ENCODE measurements at regions not wholly inside any gene's neighbourhood (a gene's known extent, or its start where the extent isn't known, plus 50 kb on each side); places are given as distances from the start of the nearest gene placed in this dataset.

DNA sequence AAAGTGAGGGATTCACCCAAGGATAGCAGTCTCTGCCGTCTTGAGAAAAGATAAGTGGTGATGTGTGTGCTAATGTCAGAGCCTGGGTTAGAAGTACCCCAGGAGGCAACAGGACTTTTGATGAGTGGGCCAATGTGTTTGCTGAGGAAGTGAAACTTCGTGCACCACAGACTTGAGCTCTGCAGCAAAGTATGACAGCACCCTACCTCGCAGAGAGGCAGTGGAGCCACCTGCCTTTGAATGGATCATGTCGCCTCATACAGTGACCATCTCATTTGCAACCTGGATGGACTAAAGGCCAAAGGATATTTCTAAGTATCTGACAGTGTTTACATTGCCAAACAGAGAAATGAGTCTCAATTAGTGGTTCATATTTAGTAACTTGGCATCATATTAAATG lies 593.9 kb upstream of the GRAMD2B start:
- no peak overlapping the region for H3K4me3 ChIP-seq (ENCODE audit: low read depth, low read length)
- DNase-seq (ENCODE audit: low read depth): no peak
- TF ChIP-seq, protein P1, sequence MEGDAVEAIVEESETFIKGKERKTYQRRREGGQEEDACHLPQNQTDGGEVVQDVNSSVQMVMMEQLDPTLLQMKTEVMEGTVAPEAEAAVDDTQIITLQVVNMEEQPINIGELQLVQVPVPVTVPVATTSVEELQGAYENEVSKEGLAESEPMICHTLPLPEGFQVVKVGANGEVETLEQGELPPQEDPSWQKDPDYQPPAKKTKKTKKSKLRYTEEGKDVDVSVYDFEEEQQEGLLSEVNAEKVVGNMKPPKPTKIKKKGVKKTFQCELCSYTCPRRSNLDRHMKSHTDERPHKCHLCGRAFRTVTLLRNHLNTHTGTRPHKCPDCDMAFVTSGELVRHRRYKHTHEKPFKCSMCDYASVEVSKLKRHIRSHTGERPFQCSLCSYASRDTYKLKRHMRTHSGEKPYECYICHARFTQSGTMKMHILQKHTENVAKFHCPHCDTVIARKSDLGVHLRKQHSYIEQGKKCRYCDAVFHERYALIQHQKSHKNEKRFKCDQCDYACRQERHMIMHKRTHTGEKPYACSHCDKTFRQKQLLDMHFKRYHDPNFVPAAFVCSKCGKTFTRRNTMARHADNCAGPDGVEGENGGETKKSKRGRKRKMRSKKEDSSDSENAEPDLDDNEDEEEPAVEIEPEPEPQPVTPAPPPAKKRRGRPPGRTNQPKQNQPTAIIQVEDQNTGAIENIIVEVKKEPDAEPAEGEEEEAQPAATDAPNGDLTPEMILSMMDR (IDR thresholded peaks at IDR 0.05; ENCODE audit: low read depth, low read length, missing control alignments): no peak
- in situ Hi-C loops (cut with HindIII; ENCODE audit: low sequenced_read_pairs): no loop called here

DNA sequence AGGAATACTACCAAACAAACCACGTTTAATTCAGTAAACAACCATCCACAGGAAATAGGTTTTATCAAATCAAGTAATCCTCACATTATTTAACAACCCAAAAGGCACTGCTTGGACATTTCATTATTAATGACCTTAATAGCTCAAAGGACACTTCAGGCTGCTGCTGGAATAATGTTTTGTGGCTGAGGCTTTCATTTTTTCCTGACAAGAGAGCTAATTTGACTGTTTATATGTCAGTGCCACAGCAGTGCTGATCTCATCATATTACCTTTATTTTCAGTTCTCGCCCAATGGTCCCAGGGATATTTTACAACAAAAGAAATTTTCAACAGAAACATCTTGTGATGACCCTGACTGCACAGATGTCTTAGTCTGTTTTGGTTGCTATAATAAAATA lies 589.8 kb upstream of the GRAMD2B start:
- TF ChIP-seq, protein P1 (IDR thresholded peaks at IDR 0.05; ENCODE audit: low read depth, low read length, missing control alignments): no peak
- in situ Hi-C loops (cut with HindIII; ENCODE audit: low sequenced_read_pairs): no loop called here
- H3K4me3 ChIP-seq (ENCODE audit: low read depth, low read length): no peak overlapping the region
- DNase-seq (ENCODE audit: low read depth): no peak

DNA sequence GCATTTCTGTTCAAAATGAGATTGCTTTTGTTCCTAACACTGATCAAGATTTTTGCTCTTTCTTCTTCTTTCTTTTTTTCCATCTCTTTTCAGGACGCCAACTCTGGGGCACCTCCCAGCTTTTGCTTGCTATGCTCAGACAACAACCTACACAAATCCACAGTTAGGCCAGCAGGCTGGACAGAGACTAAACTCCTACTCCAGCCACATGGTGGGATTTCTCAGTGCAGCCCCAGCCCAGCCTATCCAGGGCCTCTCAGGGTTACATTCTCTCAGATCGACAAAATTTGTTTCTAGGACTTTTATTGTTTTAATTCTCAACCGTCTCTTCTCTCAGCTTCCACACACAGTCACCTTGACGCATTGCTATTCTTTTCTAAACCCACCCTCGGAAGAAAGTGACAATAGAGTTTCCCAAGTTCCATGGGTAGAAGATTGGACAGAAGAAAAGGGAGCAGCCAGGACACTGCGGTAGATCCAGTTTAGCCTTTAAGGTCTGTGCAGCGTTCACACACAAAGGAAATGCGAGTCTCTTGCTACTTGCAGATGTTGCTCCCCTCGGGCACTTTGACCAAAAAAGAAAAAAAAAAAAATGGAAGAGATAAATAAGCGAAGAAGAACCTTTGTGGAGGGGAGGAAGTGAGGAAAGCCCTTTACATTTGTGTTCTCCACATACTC lies 588.6 kb upstream of the GRAMD2B start:
- TF ChIP-seq, protein P1 (IDR thresholded peaks at IDR 0.05; ENCODE audit: low read depth, low read length, missing control alignments): no peak
- in situ Hi-C loops (cut with HindIII; ENCODE audit: low sequenced_read_pairs): loop anchor here (5.0 kb wide), 1 partner anchor 37 kb away; no protein-coding TSS in a partner anchor
- H3K4me3 ChIP-seq (ENCODE audit: low read depth, low read length): no peak overlapping the region
- DNase-seq (ENCODE audit: low read depth): no peak

DNA sequence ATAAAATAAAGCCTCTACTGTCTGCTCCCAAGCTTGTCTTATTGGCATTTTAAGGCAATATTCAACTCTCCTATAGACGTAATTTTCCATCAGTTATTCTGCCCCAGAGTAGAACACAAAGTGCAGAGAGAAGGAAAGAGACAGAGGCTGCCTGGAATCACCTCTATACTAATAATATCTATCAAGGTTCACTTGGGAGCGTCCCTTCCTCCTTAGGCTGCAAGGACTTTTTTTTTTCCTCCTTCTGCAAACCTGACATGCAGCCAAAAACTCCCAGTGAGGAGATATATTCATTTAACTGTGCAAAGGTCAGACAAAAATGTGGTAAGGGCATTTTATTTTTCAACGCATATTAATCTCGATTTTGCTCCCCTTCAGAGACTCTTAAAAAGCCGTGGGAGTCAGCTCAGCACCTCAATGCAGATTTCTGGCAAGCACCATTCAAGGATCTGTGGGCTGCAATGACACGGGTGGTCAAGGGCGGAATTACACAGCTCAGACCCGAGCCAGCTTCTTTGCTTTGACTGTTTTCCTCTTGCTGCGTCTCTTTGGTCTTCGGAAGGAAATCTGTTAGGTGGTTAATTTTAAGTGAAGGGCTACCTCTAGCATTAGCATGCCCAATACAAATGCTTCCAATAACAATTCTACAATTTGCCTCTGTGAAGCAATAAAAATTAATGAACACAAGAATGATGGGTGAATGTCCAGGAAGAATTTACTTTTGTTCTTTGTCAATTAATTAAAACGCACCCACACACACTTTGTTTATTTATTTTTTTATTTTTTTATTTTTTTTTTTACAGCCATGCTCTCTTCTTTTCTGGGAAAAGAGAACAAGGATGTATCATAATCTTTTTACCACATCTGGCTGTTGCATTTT lies 587.7 kb upstream of the GRAMD2B start:
- no peak overlapping the region for H3K4me3 ChIP-seq (ENCODE audit: low read depth, low read length)
- in situ Hi-C loops (cut with HindIII; ENCODE audit: low sequenced_read_pairs): loop anchor here (5.0 kb wide), 1 partner anchor 38 kb away; no protein-coding TSS in a partner anchor
- TF ChIP-seq, protein P1 (IDR thresholded peaks at IDR 0.05; ENCODE audit: low read depth, low read length, missing control alignments): peak; percentile 84
- DNase-seq (ENCODE audit: low read depth): peak; percentile 57

DNA sequence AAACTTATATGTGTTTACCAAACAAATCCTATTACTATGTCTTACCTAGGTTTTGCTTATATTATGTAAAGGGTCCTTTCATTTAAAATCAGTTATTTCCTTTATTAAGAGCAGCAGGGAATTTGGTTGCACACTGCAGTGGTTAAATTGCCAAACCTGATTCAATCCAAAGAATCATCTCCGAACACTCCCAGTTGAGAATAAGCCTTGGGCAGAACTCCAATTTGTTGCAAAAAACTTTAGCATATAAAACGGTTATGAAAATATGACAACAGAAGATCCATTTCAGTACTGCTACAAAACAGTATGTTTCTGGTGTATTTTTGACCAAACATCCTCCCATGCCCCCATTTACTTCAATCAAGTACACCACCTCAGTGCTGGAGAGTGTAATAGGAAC lies 587.0 kb upstream of the GRAMD2B start:
- H3K4me3 ChIP-seq (ENCODE audit: low read depth, low read length): no peak overlapping the region
- TF ChIP-seq, protein P1 (IDR thresholded peaks at IDR 0.05; ENCODE audit: low read depth, low read length, missing control alignments): no peak
- in situ Hi-C loops (cut with HindIII; ENCODE audit: low sequenced_read_pairs): loop anchor here (5.0 kb wide), 1 partner anchor 39 kb away; no protein-coding TSS in a partner anchor
- no peak for DNase-seq (ENCODE audit: low read depth)

DNA sequence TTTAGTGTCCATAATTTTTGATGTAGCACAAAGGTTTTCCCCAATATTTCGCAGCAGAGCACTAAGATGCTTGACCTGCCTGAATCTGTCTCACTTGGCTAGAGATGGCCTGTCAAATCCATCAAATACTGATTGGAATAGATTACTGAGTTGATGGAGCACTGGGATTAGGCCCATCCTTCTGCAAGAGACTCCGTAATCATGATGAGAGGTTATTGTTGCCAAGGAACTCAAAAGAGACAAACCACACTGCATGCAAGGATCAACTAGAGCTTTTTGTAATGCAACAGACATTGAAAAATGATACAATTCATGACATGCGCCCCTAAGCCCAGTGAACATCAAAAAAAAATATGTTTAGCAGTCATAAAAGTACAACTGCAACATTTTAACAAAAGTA lies 585.3 kb upstream of the GRAMD2B start:
- TF ChIP-seq, protein P1 (IDR thresholded peaks at IDR 0.05; ENCODE audit: low read depth, low read length, missing control alignments): no peak
- in situ Hi-C loops (cut with HindIII; ENCODE audit: low sequenced_read_pairs): loop anchor here (5.0 kb wide), 1 partner anchor 41 kb away; no protein-coding TSS in a partner anchor
- no peak overlapping the region for H3K4me3 ChIP-seq (ENCODE audit: low read depth, low read length)
- DNase-seq (ENCODE audit: low read depth): no peak
